Stimulated activated CD4-positive, alpha-beta T cell treated with anti-CD3 and anti-CD28 coated beads, Interleukin-15, amount 100 ng/mL, for 24 hours (primary cell): ENCODE measurements at regions not wholly inside any gene's neighbourhood (a gene's known extent, or its start where the extent isn't known, plus 50 kb on each side); places are given as distances from the start of the nearest gene placed in this dataset.
"Not testable (repeated sequence)": the region's sequence is repeated elsewhere in the genome, so short reads cannot be mapped to it uniquely, and the experiment has no call there.

Source experiments
- DNase-seq: peaks from one replicate; pipeline ENCODE4 v3.0.0-alpha.2; 2020

GRCh38 chr12:30578426-30578825 is 117.2 kb downstream of the IPO8 start:
- no peak for DNase-seq

- DNase-seq: no peak
Measured at GRCh38 chr12:30573145-30573544, 122.5 kb downstream of the IPO8 start.

- no peak for DNase-seq
Measured at GRCh38 chr12:30570211-30570890, 125.3 kb downstream of the IPO8 start.

- DNase-seq: no peak
Measured at GRCh38 chr12:30569426-30569825, 126.2 kb downstream of the IPO8 start.

GRCh38 chr12:30568453-30568852 is 127.2 kb downstream of the IPO8 start:
- no peak for DNase-seq

GRCh38 chr12:30567082-30567481 is 128.6 kb downstream of the IPO8 start:
- no peak for DNase-seq

DNA sequence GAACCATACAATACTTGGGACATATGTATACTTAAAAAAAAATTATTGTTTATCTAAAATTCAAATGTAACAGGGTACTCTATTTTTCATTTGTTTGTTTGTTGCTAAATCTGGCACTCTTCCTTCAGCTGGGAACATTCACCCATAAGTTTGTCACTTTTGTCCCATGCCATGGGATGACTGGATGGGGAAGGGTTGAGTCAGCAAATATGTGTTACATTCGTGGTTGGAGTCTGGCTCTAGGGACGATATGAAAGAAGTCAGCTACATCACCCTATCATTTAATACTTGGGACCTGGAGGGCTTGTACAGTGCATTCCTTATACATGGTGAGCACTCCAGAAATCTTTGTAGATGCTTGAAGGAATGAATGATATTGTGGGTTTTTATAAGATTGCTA is 131.3 kb downstream of the IPO8 start:
- no peak for DNase-seq

DNA sequence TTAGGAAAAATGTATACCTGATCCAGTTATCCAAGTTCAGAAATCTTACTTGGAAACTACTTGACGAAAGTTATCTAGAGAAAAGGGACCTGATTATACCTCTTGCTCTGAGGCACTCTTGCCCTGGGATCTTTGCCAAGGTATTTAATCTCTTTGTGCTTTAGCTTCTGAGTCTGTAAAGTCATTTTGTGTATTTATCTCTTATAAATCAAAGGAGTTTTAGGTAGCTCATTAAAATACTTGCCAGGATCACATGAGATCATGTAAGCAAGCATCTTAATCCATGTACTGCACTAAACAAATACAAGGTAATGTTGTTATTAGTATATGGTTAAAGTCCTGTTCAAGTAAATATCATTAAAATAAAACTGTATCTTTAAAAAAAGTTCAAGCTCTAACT is 147.5 kb downstream of the IPO8 start:
- DNase-seq: no peak

- DNase-seq: no peak
Measured at GRCh38 chr12:30546121-30546520, 149.5 kb downstream of the IPO8 start.

DNA sequence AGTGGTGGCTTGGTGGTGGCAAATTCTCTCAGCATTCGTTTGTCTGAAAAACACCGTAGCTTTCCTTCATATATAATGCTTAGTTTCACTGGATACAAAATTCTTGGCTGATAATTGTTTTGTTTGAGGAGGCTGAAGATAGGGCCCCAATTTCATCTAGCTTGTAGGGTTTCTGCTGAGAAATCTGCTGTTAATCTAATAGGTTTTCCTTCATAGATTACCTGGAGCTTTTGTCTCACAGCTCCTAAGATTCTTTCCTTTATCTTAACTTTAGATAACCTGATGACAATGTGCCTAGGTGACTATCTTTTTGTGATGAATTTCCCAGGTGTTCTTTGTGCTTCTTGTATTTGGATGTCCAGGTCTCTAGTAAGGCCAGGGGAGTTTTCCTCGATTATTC is 151.0 kb downstream of the IPO8 start:
- DNase-seq: not testable (repeated sequence)

DNA sequence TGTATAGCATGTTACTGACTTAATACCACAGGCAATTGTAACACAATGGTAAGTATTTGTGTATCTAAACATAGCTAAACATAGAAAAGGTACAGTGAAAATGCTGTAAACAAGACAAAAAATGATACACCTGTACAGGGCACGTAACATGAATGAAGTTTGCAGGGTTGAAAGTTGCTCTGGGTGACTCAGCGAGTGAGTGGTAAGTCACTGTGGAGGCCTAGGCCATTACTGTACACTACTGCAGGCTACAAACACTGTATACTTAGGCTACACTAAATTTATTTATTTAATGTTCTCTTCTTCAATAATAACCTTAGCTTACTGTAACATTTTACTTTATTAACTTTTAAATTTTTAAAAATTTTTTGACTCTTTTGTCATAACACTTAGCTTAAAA is 158.4 kb downstream of the IPO8 start:
- no peak for DNase-seq

DNA sequence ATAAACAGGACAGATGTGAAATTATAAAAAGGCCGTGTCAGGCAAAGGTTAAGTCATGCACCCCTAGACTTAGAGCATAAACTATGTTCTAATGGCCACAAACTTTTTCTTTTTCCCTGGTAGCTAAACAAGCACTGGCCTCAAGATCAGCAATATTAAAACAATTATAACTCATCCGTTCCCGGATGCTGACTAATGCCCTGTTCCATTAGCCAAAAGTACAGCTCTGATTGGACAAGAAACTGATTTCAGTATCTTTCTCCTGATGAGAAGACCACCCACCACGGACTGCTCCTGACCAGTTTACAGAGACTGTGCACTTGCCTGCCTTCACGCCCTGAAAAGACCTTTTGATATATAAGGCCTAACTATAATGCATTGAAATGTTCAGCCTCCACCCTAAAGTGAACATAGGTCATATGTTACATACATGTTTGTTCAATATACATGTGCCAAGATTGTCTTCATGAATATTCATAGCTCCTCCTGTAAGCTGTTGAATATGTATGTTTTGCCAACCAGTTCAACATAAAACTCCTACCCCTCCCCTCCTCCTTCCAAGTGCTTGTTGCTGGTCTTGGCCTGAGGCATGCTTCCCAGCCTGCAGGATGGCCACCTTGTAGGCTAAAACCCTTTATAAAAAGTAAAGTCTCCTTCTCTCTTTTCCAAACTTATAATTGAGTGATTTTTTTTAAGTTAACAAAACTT is 162.0 kb downstream of the IPO8 start:
- DNase-seq: no peak

DNA sequence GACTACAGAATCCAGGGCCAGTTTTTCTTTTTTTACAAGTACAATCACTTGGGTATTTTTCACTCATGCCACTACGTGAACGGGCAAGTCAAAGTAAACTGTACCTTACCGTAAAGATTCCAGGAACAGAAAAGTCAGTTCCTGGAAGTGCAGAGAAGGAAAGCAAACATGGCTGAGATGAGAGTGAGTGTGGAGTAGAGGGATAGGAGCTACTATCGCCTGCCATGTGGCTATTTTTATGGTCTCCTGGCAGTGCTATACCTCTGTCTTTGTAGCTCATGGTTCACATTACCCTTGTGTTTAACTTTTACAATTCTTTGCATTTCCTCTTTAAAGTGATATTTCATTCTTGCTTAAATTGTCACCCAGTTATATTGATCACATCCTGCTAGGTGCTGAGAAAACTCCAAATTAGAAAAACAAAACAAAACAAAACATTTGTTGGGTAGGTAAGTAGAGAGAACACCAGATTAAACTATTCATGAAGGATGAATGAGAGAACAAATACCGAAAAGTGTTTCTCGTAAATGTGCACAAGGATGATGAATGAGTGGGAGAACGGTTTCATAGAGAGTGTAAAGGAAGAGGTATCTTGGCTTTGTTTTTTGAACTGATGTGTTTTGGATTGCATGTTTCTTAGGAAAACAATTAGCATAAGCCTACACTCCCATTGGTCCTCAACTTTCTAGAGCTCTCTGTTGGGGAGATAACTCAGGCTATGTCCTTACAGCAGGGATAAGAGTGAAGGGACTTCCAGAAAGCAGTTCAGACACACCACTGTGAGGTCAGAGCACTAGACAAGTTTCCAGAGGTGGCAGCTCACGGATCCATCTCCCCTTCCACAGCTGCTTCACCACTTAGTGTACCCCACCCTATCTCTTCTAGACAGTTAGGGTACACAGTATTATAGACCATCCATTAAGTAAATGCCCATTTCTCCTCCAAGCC is 163.7 kb downstream of the IPO8 start:
- DNase-seq: no peak

- DNase-seq: no peak
Measured at GRCh38 chr12:30529489-30530269, 166.0 kb downstream of the IPO8 start.

- DNase-seq: no peak
Measured at GRCh38 chr12:30525171-30525570, 170.5 kb downstream of the IPO8 start.

DNA sequence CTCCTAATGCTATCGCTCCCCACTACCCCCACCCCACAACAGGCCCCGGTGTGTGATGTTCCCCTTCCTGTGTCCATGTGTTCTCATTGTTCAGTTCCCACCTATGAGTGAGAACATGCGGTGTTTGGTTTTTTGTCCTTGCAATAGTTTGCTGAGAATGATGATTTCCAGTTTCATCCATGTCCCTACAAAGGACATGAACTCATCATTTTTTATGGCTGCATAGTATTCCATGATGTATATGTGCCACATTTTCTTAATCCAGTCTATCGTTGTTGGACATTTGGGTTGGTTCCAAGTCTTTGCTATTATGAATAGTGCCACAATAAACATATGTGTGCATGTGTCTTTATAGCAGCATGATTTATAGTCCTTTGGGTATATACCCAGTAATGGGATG is 175.4 kb downstream of the IPO8 start:
- DNase-seq: not testable (repeated sequence)

DNA sequence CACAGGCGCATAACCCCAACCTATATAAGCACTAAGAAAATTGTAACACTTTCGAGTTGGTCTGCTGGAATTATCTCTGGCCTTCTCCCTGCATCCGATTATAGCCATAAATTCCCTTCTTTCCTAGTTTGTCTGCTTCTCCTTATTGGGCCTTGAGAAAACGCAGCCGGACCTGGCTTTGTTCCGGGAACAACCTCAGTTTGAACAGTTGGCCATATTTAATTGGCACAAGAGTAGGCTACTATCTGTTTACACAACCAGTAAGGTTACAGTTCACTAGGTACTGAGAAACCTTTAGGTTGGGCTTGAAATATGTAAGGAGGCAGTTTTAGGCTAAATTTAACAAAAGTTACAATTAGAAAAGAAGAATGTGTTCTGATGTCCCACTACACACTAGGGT is 176.1 kb downstream of the IPO8 start:
- no peak for DNase-seq

GRCh38 chr12:30517320-30517719 is 178.3 kb downstream of the IPO8 start:
- DNase-seq: no peak

DNA sequence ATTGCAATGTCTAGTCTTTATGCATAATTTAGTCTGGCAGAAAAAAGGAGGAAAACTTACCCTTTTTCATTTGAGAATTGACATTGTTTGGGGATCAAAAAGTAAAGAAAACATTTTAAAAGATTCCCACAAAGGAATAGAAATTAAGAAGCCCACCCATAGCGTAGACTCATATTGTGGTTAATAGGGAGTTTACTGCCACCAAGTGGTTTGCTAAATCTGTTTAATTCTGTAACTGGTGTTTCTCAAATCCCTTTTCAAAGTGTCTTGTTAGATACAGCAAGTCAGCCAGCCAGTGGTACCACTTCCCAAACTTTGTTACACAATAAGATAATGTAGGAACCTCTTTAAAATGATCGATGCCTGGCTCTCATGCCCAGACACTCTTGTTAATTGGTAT is 180.3 kb downstream of the IPO8 start:
- DNase-seq: no peak

- DNase-seq: no peak
Measured at GRCh38 chr12:30514666-30515065, 181.0 kb downstream of the IPO8 start.

DNA sequence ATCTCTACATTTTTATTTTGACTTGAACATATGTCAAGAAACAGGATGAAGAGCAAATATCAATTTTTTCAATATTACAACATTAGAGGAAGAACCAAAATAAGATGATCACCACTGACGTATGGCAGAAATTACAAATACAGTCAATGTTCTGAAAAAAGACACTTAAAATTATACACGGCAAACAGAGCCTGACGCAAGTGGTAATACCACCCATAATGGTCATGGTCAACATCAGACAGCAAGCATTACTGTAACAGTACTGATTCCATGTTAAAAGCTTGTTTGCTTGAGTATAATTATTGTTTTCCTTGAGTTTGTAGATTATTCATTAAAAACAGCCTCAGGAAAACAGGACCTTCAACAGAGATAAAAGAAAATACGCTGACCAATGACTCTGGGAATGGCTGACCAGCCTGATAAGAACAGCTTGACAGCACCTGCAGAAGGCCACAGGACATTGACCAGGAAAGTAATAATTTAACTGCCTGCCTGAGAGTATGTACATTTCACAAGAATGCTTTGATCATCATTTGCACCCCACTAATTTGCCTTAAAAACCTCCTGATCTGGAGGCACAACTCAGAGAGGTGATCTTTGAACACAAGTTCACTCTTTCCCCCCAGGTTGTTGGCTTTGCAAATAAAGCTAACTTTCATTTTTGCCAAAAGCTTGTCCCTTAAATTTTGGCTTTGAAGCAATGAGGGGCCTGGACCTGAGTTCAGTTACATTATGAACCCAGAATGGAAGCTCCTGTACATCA is 187.3 kb downstream of the IPO8 start:
- no peak for DNase-seq

GRCh38 chr12:30507576-30507975 is 188.1 kb downstream of the IPO8 start:
- DNase-seq: no peak
